H1 (cell line): ENCODE measurements at regions not wholly inside any gene's neighbourhood (a gene's known extent, or its start where the extent isn't known, plus 50 kb on each side); places are given as distances from the start of the nearest gene placed in this dataset.

Experiments used
- SRF ChIP-seq: IDR thresholded peaks from 2 replicates; pipeline ENCODE4 v1.6.1; 2011; ENCODE audit warnings: mild to moderate bottlenecking, low read depth, low read length, moderate library complexity
- USF2 ChIP-seq: IDR thresholded peaks from 2 replicates; pipeline ENCODE4 v1.6.1; 2011; ENCODE audit warnings: low read length, improper control_type of control experiment

DNA sequence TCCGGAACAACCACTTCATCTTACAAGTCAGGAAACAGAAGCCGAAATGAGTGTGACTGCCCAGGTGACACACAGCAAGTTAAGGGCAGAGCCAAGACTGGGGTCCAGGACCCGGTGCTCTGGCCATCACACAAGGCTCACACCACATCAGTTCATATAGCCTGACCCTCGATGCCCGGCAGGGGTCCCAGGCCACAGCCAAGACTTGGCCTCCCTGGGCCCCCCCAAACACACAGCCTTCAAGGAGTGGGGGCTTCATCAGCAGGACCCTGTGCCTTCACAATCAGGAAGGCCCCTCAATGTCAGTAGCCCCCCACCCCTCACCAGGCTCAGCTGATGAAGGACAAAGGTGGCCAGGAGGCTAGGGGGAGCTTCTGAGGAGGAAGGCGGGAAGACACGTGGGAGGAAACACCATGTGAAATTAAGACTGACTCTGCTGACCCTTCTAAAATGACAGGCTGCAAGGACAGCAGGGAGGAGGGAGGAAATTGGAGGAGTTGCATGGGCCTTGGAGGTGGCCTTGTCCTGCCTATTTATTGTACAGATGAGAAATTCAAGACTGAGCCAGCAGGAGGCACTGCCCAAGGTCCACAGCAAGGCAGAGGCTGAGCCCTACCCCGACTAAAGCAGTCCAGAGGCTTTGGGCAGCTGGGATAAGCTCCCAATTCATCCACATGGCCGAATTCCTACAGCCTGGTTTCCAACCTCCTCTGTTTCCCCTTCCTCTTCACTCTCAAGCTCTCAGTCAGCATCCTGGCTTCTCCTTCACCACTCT, 216.1 kb upstream of the ZMIZ1 start:
- TF ChIP-seq SRF (no peak), USF2 (no peak)
